ENCODE measurements at regions not wholly inside any gene's neighbourhood (a gene's known extent, or its start where the extent isn't known, plus 50 kb on each side); places are given as distances from the start of the nearest gene placed in this dataset.

DNA sequence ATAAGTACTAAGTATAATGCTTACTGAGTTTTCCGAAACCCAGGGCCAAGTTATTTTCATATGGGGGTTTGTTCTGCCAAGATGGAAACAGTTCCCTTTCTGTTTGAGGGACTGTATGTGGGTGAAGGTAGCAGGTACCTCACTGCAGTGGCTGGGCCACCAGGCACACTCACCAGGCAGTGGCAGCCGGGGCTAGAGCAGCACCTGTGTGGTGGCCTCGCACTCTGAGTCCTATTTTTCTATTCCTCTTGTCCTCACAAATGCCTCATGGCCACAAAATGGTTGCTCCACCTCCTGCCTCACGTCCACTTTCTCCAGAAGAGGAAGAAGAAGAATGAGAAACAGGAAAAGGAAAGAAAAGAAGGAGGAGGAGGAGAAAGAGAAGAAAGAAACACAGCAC is 167.3 kb upstream of the SHH start:
- H3K9me3 ChIP-seq (ENCODE audit: control insufficient read depth in 2 of 3, insufficient read depth in 1 of 3, low read length in 3 of 3), result no peaks in the 10 kb centered on the region
- H3K27me3 ChIP-seq (ENCODE audit: control insufficient read depth, insufficient read depth, low read length), result no peaks in the 10 kb centered on the region
- H3K27ac ChIP-seq (ENCODE audit: low read depth in 2 of 2, low read length in 2 of 2), result no peak overlapping the region
- TF ChIP-seq CTCF (IDR thresholded peaks at IDR 0.05; ENCODE audit: borderline replicate concordance, extremely low read depth, insufficient read depth), result no peak
- no peaks in the 10 kb centered on the region for H3K4me1 ChIP-seq (ENCODE audit: control insufficient read depth in 2 of 3, insufficient read depth in 2 of 3, low read depth in 1 of 3, low read length in 3 of 3)
- intact Hi-C loops (cut with DNase I), result no loop called here
- no peak for DNase-seq
- no peaks in the 10 kb centered on the region for H3K36me3 ChIP-seq (ENCODE audit: control insufficient read depth in 2 of 3, insufficient read depth in 3 of 3, low read length in 3 of 3)
- H3K4me3 ChIP-seq (ENCODE audit: low read length in 3 of 3), result no peak overlapping the region
- H3K9ac ChIP-seq (ENCODE audit: low read length in 3 of 3), result no peak overlapping the region
- FAIRE-seq, result no peak

GRCh38 chr7:155975490-155975889 is 163.2 kb upstream of the SHH start:
- Histone ChIP-seq H3K27me3 (ENCODE audit: control insufficient read depth, insufficient read depth, low read length) (no peaks in the 10 kb centered on the region), H3K9ac (ENCODE audit: low read length in 3 of 3) (no peak overlapping the region), H3K9me3 (ENCODE audit: control insufficient read depth in 2 of 3, insufficient read depth in 1 of 3, low read length in 3 of 3) (no peaks in the 10 kb centered on the region), H3K4me1 (ENCODE audit: control insufficient read depth in 2 of 3, insufficient read depth in 2 of 3, low read depth in 1 of 3, low read length in 3 of 3) (no peaks in the 10 kb centered on the region), H3K36me3 (ENCODE audit: control insufficient read depth in 2 of 3, insufficient read depth in 3 of 3, low read length in 3 of 3) (no peaks in the 10 kb centered on the region), H3K27ac (ENCODE audit: low read depth in 2 of 2, low read length in 2 of 2) (no peak overlapping the region), H3K4me3 (ENCODE audit: low read length in 3 of 3) (no peak overlapping the region)
- DNase-seq (peak in 2 of 5 donors; percentile 13 to 53), FAIRE-seq (no peak)
- intact Hi-C loops (cut with DNase I), result no loop called here
- TF ChIP-seq CTCF (IDR thresholded peaks at IDR 0.05; ENCODE audit: borderline replicate concordance, extremely low read depth, insufficient read depth), result no peak

GRCh38 chr7:155974186-155974897 is 162.1 kb upstream of the SHH start:
- no peak overlapping the region for H3K4me3 ChIP-seq (ENCODE audit: low read length in 3 of 3)
- H3K36me3 ChIP-seq (ENCODE audit: control insufficient read depth in 2 of 3, insufficient read depth in 3 of 3, low read length in 3 of 3), result no peaks in the 10 kb centered on the region
- no peak for FAIRE-seq
- H3K9ac ChIP-seq (ENCODE audit: low read length in 3 of 3), result no peak overlapping the region
- H3K4me1 ChIP-seq (ENCODE audit: control insufficient read depth in 2 of 3, insufficient read depth in 2 of 3, low read depth in 1 of 3, low read length in 3 of 3), result no peaks in the 10 kb centered on the region
- no peaks in the 10 kb centered on the region for H3K9me3 ChIP-seq (ENCODE audit: control insufficient read depth in 2 of 3, insufficient read depth in 1 of 3, low read length in 3 of 3)
- intact Hi-C loops (cut with DNase I), result no loop called here
- no peak for TF ChIP-seq CTCF (IDR thresholded peaks at IDR 0.05; ENCODE audit: borderline replicate concordance, extremely low read depth, insufficient read depth)
- peak in 1 of 5 donors; percentile 14 for DNase-seq
- no peak overlapping the region for H3K27ac ChIP-seq (ENCODE audit: low read depth in 2 of 2, low read length in 2 of 2)
- H3K27me3 ChIP-seq (ENCODE audit: control insufficient read depth, insufficient read depth, low read length), result no peaks in the 10 kb centered on the region

Measured in kidney (tissue), 13 donors.